Hepatocyte (in vitro differentiated cells): ENCODE measurements at regions not wholly inside any gene's neighbourhood (a gene's known extent, or its start where the extent isn't known, plus 50 kb on each side); places are given as distances from the start of the nearest gene placed in this dataset.

Experiments
- DNase-seq: peaks from one replicate; pipeline ENCODE4 v3.0.0-alpha.2; 2016; ENCODE audit warnings: low spot score
- H2AFZ ChIP-seq: fragments of 200-600 bp; sonication (generic); 2 replicates; pipeline ENCODE4 v1.6.0; 2016; ENCODE audit warnings: antibody characterized with exemption, mild to moderate bottlenecking
- H3K27ac ChIP-seq: fragments of 200-600 bp; sonication (generic); 2 replicates; pipeline ENCODE4 v1.5.1; 2016; ENCODE audit warnings: mild to moderate bottlenecking
- H3K27me3 ChIP-seq: fragments of 200-600 bp; sonication (generic); 2 replicates; pipeline ENCODE4 v1.6.1; 2016
- H3K36me3 ChIP-seq: fragments of 200-600 bp; sonication (generic); replicated peaks from 2 replicates; pipeline ENCODE4 v1.5.1; 2016; ENCODE audit warnings: low read depth; ENCODE audit not compliant: insufficient read depth
- H3K4me1 ChIP-seq: fragments of 200-600 bp; sonication (generic); 2 replicates; pipeline ENCODE4 v1.5.1; 2016; ENCODE audit warnings: mild to moderate bottlenecking, moderate library complexity; ENCODE audit not compliant: insufficient read depth
- H3K4me2 ChIP-seq: fragments of 200-600 bp; sonication (generic); 2 replicates; pipeline ENCODE4 v1.6.0; 2016
- H3K4me3 ChIP-seq: fragments of 200-600 bp; sonication (generic); 2 replicates; pipeline ENCODE4 v1.5.1; 2016; ENCODE audit warnings: mild to moderate bottlenecking
- H3K79me2 ChIP-seq: fragments of 200-600 bp; sonication (generic); 2 replicates; pipeline ENCODE4 v1.6.0; 2017; ENCODE audit warnings: mild to moderate bottlenecking
- H3K9me2 ChIP-seq: fragments of 200-600 bp; sonication (generic); replicated peaks from 2 replicates; pipeline ENCODE4 v1.6.0; 2017; ENCODE audit warnings: mild to moderate bottlenecking; ENCODE audit not compliant: insufficient read depth
- H3K9me3 ChIP-seq: fragments of 200-600 bp; sonication (generic); 2 replicates; pipeline ENCODE4 v1.5.1; 2016; ENCODE audit warnings: low read depth, mild to moderate bottlenecking
- H4K20me1 ChIP-seq: fragments of 200-600 bp; sonication (generic); 2 replicates; pipeline ENCODE4 v1.6.0; 2016; ENCODE audit warnings: mild to moderate bottlenecking; ENCODE audit not compliant: insufficient read depth, poor library complexity, severe bottlenecking
- EZH2 ChIP-seq: fragments of 200-600 bp; sonication (generic); IDR thresholded peaks from 2 replicates; pipeline ENCODE4 v1.6.1; 2016; ENCODE audit warnings: antibody characterized with exemption, mild to moderate bottlenecking, borderline replicate concordance
- EZH2phosphoT487 ChIP-seq: fragments of 200-600 bp; sonication (generic); IDR thresholded peaks from one replicate; pipeline ENCODE4 v1.6.1; 2018; ENCODE audit warnings: antibody characterized with exemption, mild to moderate bottlenecking, low read depth, moderate library complexity; ENCODE audit not compliant: unreplicated experiment, severe bottlenecking
- WGBS: methylation state at CpG from one replicate; pipeline ENCODE4 v1.1.6; 2016; ENCODE audit warnings: low lambda C conversion rate; ENCODE audit errors: missing lambda C conversion rate; 5-methylcytosine and 5-hydroxymethylcytosine counted together
- TF ChIP-seq, protein P1 (sequence below): fragments of 200-600 bp; sonication (generic); IDR thresholded peaks from 2 replicates; pipeline ENCODE4 v1.5.1; 2016; ENCODE audit warnings: antibody characterized with exemption, mild to moderate bottlenecking; ENCODE audit not compliant: poor library complexity

GRCh38 chr2:122029945-122030344 is 274.5 kb downstream of the TSN start:
- no peak overlapping the region for H3K4me3 ChIP-seq
- TF ChIP-seq, protein P1, sequence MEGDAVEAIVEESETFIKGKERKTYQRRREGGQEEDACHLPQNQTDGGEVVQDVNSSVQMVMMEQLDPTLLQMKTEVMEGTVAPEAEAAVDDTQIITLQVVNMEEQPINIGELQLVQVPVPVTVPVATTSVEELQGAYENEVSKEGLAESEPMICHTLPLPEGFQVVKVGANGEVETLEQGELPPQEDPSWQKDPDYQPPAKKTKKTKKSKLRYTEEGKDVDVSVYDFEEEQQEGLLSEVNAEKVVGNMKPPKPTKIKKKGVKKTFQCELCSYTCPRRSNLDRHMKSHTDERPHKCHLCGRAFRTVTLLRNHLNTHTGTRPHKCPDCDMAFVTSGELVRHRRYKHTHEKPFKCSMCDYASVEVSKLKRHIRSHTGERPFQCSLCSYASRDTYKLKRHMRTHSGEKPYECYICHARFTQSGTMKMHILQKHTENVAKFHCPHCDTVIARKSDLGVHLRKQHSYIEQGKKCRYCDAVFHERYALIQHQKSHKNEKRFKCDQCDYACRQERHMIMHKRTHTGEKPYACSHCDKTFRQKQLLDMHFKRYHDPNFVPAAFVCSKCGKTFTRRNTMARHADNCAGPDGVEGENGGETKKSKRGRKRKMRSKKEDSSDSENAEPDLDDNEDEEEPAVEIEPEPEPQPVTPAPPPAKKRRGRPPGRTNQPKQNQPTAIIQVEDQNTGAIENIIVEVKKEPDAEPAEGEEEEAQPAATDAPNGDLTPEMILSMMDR, result no peak
- TF ChIP-seq EZH2phosphoT487 (no peak), EZH2 (no peak)
- H3K4me1 ChIP-seq, result no peaks in the 10 kb centered on the region
- peaks cover 5% of the 10 kb centered on the region for H3K27me3 ChIP-seq
- H3K4me2 ChIP-seq, result no peak overlapping the region
- 81% methylated on average over 3 of the region's 3 CpGs for WGBS
- no peak for DNase-seq
- H3K9me3 ChIP-seq, result no peaks in the 10 kb centered on the region
- H4K20me1 ChIP-seq, result no peaks in the 10 kb centered on the region
- no peaks in the 10 kb centered on the region for H3K36me3 ChIP-seq
- H3K27ac ChIP-seq, result no peak overlapping the region
- no peaks in the 10 kb centered on the region for H3K9me2 ChIP-seq
- no peaks in the 10 kb centered on the region for H3K79me2 ChIP-seq
- no peak overlapping the region for H2AFZ ChIP-seq

- no peak for DNase-seq
- no peak overlapping the region for H3K27ac ChIP-seq
- no peaks in the 10 kb centered on the region for H4K20me1 ChIP-seq
- no peaks in the 10 kb centered on the region for H3K9me3 ChIP-seq
- H3K79me2 ChIP-seq, result no peaks in the 10 kb centered on the region
- no peaks in the 10 kb centered on the region for H3K36me3 ChIP-seq
- 73% methylated on average over 10 of the region's 10 CpGs for WGBS
- no peaks in the 10 kb centered on the region for H3K9me2 ChIP-seq
- TF ChIP-seq EZH2phosphoT487, result no peak
- TF ChIP-seq, protein P1, result no peak
- H3K27me3 ChIP-seq, result peaks cover 5% of the 10 kb centered on the region
- H3K4me1 ChIP-seq, result no peaks in the 10 kb centered on the region
- no peak overlapping the region for H3K4me2 ChIP-seq
- no peak overlapping the region for H3K4me3 ChIP-seq
- no peak overlapping the region for H2AFZ ChIP-seq
These were observed 276.3 kb downstream of the TSN start for GRCh38 chr2:122031544-122032263.

GRCh38 chr2:122032264-122032645 is 276.8 kb downstream of the TSN start:
- H3K9me3 ChIP-seq, result no peaks in the 10 kb centered on the region
- no peaks in the 10 kb centered on the region for H3K9me2 ChIP-seq
- no peak for DNase-seq
- H4K20me1 ChIP-seq, result no peaks in the 10 kb centered on the region
- H3K4me3 ChIP-seq, result no peak overlapping the region
- H2AFZ ChIP-seq, result no peak overlapping the region
- no peaks in the 10 kb centered on the region for H3K36me3 ChIP-seq
- H3K4me1 ChIP-seq, result no peaks in the 10 kb centered on the region
- H3K4me2 ChIP-seq, result no peak overlapping the region
- no peak overlapping the region for H3K27ac ChIP-seq
- H3K79me2 ChIP-seq, result no peaks in the 10 kb centered on the region
- TF ChIP-seq, protein P1, result no peak
- TF ChIP-seq EZH2 (no peak), EZH2phosphoT487 (no peak)
- WGBS, result 93% methylated on average over 6 of the region's 6 CpGs
- peaks cover 5% of the 10 kb centered on the region for H3K27me3 ChIP-seq
